Muscle layer of colon (tissue), 2 donors: ENCODE measurements at regions not wholly inside any gene's neighbourhood (a gene's known extent, or its start where the extent isn't known, plus 50 kb on each side); places are given as distances from the start of the nearest gene placed in this dataset.
"Not testable (repeated sequence)": the region's sequence is repeated elsewhere in the genome, so short reads cannot be mapped to it uniquely, and the experiment has no call there.

Experiments used
- H3K27ac ChIP-seq: one replicate; pipeline ENCODE4 v1.7.0; 2013; ENCODE audit warnings: low read depth, mild to moderate bottlenecking, low read length, moderate library complexity
- H3K27me3 ChIP-seq, 2 donors: one replicate each; pipeline ENCODE4 v1.7.0; 2013; ENCODE audit warnings: low read length in 2 of 2, mild to moderate bottlenecking in 2 of 2; ENCODE audit not compliant: insufficient read depth in 2 of 2, control insufficient read depth in 1 of 2
- H3K36me3 ChIP-seq: one replicate; pipeline ENCODE4 v1.7.0; 2013; ENCODE audit warnings: mild to moderate bottlenecking, low read length; ENCODE audit not compliant: insufficient read depth
- H3K4me1 ChIP-seq: one replicate; pipeline ENCODE4 v1.7.0; 2013; ENCODE audit warnings: mild to moderate bottlenecking, low read length; ENCODE audit not compliant: insufficient read depth
- H3K4me3 ChIP-seq, 2 donors: one replicate each; pipeline ENCODE4 v1.7.0; 2013; ENCODE audit warnings: low read length in 2 of 2, low read depth in 1 of 2, mild to moderate bottlenecking in 1 of 2, moderate library complexity in 1 of 2
- H3K9ac ChIP-seq: one replicate; pipeline ENCODE4 v1.7.0; 2013; ENCODE audit warnings: low read length
- H3K9me3 ChIP-seq: one replicate; pipeline ENCODE4 v1.7.0; 2013; ENCODE audit warnings: mild to moderate bottlenecking, low read length
- donor health status: abdominal sarcoma.
- donor health status: Adenocarcinoma of cecum.

GRCh38 chr12:88703790-88704189 lies 123.5 kb upstream of the KITLG start:
- Histone ChIP-seq H3K27ac (no peak overlapping the region), H3K4me1 (no peaks in the 10 kb centered on the region), H3K27me3 (no peaks in the 10 kb centered on the region), H3K9me3 (no peaks in the 10 kb centered on the region), H3K36me3 (no peaks in the 10 kb centered on the region), H3K4me3 (no peak overlapping the region), H3K9ac (no peak overlapping the region)

GRCh38 chr12:88698471-88698870 lies 118.2 kb upstream of the KITLG start:
- no peak overlapping the region for H3K27ac ChIP-seq
- no peak overlapping the region for H3K4me3 ChIP-seq
- no peaks in the 10 kb centered on the region for H3K4me1 ChIP-seq
- no peaks in the 10 kb centered on the region for H3K36me3 ChIP-seq
- H3K27me3 ChIP-seq, result no peaks in the 10 kb centered on the region
- H3K9me3 ChIP-seq, result no peaks in the 10 kb centered on the region
- no peak overlapping the region for H3K9ac ChIP-seq

- H3K4me3 ChIP-seq, result no peak overlapping the region
- H3K9ac ChIP-seq, result no peak overlapping the region
- H3K36me3 ChIP-seq, result no peaks in the 10 kb centered on the region
- H3K27me3 ChIP-seq, result no peaks in the 10 kb centered on the region
- H3K27ac ChIP-seq, result no peak overlapping the region
- H3K9me3 ChIP-seq, result no peaks in the 10 kb centered on the region
- no peaks in the 10 kb centered on the region for H3K4me1 ChIP-seq
Observed at GRCh38 chr12:88693837-88694445, 113.7 kb upstream of the KITLG start.

GRCh38 chr12:88691811-88692210 lies 111.5 kb upstream of the KITLG start:
- no peaks in the 10 kb centered on the region for H3K27me3 ChIP-seq

DNA sequence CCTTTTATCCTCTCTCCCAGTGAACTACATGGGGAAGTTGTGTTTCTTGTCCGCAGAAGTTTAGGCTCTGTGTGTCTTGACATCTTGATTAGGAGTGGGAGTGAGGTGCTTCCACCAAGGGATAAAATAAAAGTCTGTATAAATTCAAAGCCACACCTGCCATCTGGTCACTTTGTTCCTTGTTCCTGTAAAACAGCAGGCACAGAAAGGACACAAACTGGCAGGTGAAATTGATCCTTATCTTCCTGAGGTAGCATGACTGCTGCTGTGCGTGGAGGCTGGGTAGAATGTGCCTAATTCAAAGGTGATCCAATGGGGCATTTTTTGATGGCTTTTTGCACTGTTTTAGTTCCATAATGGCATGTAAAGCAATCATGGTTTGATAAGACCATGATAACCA lies 104.3 kb upstream of the KITLG start:
- Histone ChIP-seq H3K27ac (no peak overlapping the region), H3K36me3 (no peaks in the 10 kb centered on the region), H3K9me3 (no peaks in the 10 kb centered on the region), H3K27me3 (no peaks in the 10 kb centered on the region), H3K9ac (no peak overlapping the region), H3K4me3 (no peak overlapping the region), H3K4me1 (no peaks in the 10 kb centered on the region)

More at GRCh38 chr12:88691811-88692210, 111.5 kb upstream of the KITLG start:
- Histone ChIP-seq H3K9me3 (no peaks in the 10 kb centered on the region), H3K27ac (no peak overlapping the region), H3K4me3 (no peak overlapping the region), H3K36me3 (no peaks in the 10 kb centered on the region), H3K4me1 (no peaks in the 10 kb centered on the region), H3K9ac (no peak overlapping the region)

- Histone ChIP-seq H3K27ac (no peak overlapping the region), H3K36me3 (no peaks in the 10 kb centered on the region), H3K27me3 (no peaks in the 10 kb centered on the region), H3K9me3 (no peaks in the 10 kb centered on the region), H3K4me3 (no peak overlapping the region), H3K4me1 (no peaks in the 10 kb centered on the region), H3K9ac (no peak overlapping the region)
Observed at GRCh38 chr12:88684170-88684569, 103.9 kb upstream of the KITLG start.

- Histone ChIP-seq H3K9me3 (no peaks in the 10 kb centered on the region), H3K36me3 (no peaks in the 10 kb centered on the region), H3K9ac (no peak overlapping the region), H3K27me3 (no peaks in the 10 kb centered on the region), H3K27ac (no peak overlapping the region), H3K4me1 (no peaks in the 10 kb centered on the region), H3K4me3 (no peak overlapping the region)
Observed at GRCh38 chr12:88683628-88684027, 103.4 kb upstream of the KITLG start.

DNA sequence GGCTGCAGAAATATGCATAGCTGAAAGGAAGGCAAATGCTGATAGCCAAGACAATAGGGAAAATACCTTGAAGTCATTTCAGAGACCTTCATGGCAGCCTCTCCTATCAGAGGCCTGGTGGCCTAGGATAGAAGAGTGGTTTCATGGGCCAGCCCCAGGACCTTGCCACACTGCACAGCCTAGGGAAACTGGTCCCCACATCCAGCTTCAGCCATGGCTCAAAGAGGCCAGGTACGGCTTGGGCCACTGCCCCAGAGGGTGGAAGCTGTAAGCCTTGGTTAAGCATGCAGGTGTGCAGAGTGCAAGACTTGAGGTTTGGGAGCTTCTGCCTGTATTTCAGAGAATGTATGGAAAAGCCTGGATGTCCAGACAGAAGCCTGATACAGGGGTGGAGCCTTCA lies 101.0 kb upstream of the KITLG start:
- Histone ChIP-seq H3K27me3 (no peaks in the 10 kb centered on the region), H3K9ac (no peak overlapping the region), H3K27ac (no peak overlapping the region), H3K4me3 (no peak overlapping the region), H3K36me3 (no peaks in the 10 kb centered on the region), H3K4me1 (no peaks in the 10 kb centered on the region), H3K9me3 (no peaks in the 10 kb centered on the region)

GRCh38 chr12:88677464-88677863 lies 97.2 kb upstream of the KITLG start:
- Histone ChIP-seq H3K9me3 (no peaks in the 10 kb centered on the region), H3K4me1 (no peaks in the 10 kb centered on the region), H3K9ac (no peak overlapping the region), H3K4me3 (no peak overlapping the region), H3K27me3 (no peaks in the 10 kb centered on the region), H3K36me3 (no peaks in the 10 kb centered on the region), H3K27ac (no peak overlapping the region)

GRCh38 chr12:88667615-88668014 lies 87.3 kb upstream of the KITLG start:
- not testable (repeated sequence) for H3K4me1 ChIP-seq, H3K36me3 ChIP-seq, H3K27ac ChIP-seq, H3K27me3 ChIP-seq, H3K9me3 ChIP-seq, H3K4me3 ChIP-seq, H3K9ac ChIP-seq

DNA sequence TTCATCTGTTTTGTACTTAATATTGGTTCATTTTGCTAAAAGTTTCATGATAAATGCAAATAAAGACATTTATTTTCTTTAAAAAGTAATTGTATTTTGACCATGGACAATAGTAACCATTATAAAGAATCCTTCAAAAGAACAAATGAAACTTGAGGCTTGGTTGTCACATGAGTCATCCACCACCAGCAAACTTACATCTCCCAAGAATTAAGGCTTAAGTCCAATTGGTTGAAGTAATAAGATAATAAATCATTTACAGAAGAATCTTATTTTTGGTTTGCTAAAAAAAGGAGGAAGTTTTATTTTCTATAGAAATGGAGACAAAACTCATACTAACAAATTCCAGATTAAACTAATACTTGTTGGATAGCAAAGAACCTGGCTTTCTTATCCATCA lies 84.8 kb upstream of the KITLG start:
- Histone ChIP-seq H3K27me3 (no peaks in the 10 kb centered on the region), H3K27ac (no peak overlapping the region), H3K36me3 (no peaks in the 10 kb centered on the region), H3K9ac (no peak overlapping the region), H3K4me3 (no peak overlapping the region), H3K4me1 (no peaks in the 10 kb centered on the region), H3K9me3 (no peaks in the 10 kb centered on the region)

DNA sequence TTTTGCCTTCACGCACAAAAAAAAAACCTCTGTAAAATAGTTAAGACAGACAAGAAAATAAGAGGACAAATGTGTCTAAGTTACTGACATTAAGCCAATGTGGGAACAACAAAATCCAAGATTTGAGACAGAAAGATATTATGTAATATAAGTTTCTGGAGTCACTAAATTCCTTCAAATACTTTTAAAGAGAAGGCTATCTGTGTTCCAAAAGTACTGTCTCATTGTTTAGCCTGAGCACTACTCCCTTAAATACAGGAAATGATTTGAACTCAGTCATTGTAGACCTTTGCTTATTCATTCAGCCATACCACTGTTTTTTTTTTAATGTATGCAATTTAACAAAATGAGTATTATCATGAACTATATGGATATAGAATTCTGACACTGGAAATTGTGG lies 82.7 kb upstream of the KITLG start:
- H3K27ac ChIP-seq, result no peak overlapping the region
- no peaks in the 10 kb centered on the region for H3K27me3 ChIP-seq
- H3K4me1 ChIP-seq, result no peaks in the 10 kb centered on the region
- H3K9ac ChIP-seq, result no peak overlapping the region
- no peak overlapping the region for H3K4me3 ChIP-seq
- H3K9me3 ChIP-seq, result no peaks in the 10 kb centered on the region
- no peaks in the 10 kb centered on the region for H3K36me3 ChIP-seq
